HG02970 (cell line): ENCODE measurements at regions not wholly inside any gene's neighbourhood (a gene's known extent, or its start where the extent isn't known, plus 50 kb on each side); places are given as distances from the start of the nearest gene placed in this dataset.

Experiments used
- ATAC-seq: cut with Tn5 transposase; IDR thresholded peaks from one replicate; pipeline ENCODE4 v1.9.1; 2021; ENCODE audit warnings: mild to moderate bottlenecking, moderate library complexity, moderate number of reproducible peaks; ENCODE audit not compliant: unreplicated experiment, low FRiP score

DNA sequence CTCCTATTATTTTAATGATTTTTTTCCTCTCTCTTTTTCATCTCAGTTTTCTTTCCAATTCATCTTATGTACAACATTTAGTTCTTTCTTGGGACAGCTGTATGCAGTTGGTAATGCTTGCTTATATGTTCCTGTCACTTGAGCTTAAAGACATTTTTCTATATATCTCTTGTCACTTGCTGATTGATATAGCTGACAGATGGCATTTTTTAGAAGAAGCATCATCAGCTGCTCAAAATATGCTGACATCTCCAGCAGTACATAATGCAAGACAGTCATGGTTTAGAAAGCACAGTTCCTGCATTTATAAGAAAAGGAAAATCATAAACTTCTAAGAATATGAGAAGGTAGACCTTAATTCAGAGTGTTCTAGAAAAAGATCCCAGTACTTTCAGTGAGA lies 56.5 kb downstream of the DCAF8L1 start:
- no peak for ATAC-seq

- ATAC-seq, result no peak
Measured at GRCh38 chrX:27924261-27924660, 57.0 kb downstream of the DCAF8L1 start.

DNA sequence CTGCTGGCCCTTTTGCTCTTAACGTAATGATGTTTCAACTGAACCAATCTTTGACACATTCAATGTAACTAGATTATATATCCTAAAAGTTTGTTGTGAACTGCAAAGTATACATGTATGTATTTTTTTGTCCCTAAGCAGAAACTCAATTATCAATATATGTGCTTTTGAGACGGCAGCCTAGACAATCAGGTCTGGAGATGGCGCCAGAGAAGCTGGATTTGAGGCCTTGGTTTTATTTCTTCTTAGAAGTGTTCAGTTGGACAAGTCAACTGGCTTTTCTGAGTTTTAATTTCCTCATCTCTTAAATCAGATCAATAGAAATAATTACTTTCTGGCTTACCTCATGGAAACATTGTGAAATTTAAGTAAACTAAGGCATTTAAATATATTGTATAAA lies 62.5 kb downstream of the DCAF8L1 start:
- no peak for ATAC-seq

DNA sequence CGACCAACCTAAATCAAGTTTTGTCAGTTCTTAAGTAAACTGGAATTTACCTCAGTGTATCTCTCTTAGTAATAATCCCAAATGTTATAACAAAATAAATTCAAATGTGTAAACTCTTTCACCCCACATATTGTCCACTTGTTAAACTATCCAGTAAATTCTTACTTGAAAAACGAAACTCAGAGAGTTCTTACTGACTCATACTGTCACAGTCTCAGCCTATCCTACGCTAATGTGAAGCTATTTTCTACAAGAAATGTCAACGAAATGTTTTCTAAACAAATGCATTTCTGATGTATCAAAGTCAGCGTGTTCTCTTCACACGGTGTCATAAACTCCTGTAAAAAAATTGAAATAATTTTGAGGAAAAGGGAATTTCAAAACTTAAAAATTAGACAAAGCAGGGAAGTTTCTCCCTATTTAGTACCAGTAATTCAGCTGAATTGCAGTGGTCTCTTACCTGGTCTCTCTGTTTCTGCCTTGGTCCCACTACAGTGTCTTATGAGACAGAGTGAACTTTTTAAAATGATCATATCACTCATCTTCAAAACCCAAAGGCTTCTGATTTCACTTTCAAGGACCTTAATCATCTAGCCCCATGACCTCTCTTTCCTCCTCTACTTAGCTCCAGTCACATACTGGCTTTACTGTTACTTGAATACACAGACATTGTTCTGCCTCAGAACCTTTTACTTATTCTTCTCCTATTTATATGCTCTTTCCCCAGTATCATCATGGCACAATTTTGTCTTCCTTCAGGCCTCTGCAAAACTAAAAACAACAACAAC lies 63.3 kb downstream of the DCAF8L1 start:
- ATAC-seq, result no peak

DNA sequence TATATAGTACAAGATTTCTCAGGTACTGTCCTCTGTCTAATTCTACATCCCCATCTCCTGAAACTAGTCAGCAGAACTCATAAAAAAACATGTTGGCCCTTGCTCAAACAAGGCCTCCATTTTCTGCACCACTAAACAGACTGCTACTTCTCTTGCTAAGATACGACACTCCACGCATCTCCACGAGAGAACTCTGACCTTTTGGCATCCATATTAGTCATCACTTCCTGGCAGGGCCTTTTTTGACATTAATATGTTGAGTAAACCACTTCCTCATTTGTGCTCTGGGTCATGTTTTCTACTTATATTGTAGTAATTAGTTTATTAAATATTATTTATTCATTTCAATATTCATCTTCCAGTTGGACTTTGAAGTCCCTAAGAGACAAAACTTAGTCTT lies 65.6 kb downstream of the DCAF8L1 start:
- peak; percentile 62 for ATAC-seq

- ATAC-seq, result no peak
Measured at GRCh38 chrX:27910412-27910811, 70.8 kb downstream of the DCAF8L1 start.

DNA sequence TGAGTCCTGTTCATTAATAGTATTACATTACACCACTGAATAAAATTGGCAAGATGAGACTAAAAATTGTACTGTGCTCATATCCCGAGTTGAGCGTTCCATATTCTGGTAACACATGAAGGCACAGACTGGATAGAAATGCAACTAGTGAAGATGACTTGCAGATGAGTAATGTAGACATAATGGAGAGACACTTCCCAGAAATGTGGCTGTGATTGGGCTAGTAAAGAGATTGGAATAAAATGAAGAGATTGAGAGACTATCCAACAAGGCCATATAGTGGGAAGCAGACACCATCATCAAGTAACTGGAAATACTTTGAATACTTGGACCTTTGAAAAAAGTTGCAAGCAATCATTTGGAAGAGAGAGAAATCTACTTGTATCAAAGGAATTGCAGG lies 77.3 kb downstream of the DCAF8L1 start:
- no peak for ATAC-seq

GRCh38 chrX:27893871-27894270 lies 86.1 kb downstream of the MAGEB10 start:
- ATAC-seq, result no peak

DNA sequence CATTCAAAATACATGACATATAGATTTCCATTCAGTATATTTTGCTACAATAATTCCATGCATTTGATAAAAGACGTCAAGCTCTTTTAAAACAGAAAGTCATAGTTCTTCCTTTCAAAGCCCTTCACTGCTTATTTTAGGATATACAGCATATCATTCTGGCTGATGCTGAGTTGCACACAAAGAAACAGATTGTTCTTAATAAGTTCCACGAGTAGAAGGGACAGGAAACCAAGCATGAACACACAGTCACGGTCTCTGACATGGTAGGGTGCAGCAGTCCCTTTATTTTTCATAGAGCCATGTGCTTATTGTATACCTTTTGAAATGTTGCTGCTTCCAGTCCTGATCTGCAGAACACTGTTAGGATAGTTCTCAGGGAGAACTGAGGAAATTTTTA lies 85.4 kb downstream of the MAGEB10 start:
- no peak for ATAC-seq

- ATAC-seq, result no peak
Measured at GRCh38 chrX:27890611-27891010, 82.8 kb downstream of the MAGEB10 start.

GRCh38 chrX:27889878-27890277 lies 82.1 kb downstream of the MAGEB10 start:
- no peak for ATAC-seq

- no peak for ATAC-seq
Measured at GRCh38 chrX:27884654-27885053, 76.9 kb downstream of the MAGEB10 start.

GRCh38 chrX:27883468-27884092 lies 75.8 kb downstream of the MAGEB10 start:
- ATAC-seq, result no peak

GRCh38 chrX:27882695-27883094 lies 74.9 kb downstream of the MAGEB10 start:
- no peak for ATAC-seq

DNA sequence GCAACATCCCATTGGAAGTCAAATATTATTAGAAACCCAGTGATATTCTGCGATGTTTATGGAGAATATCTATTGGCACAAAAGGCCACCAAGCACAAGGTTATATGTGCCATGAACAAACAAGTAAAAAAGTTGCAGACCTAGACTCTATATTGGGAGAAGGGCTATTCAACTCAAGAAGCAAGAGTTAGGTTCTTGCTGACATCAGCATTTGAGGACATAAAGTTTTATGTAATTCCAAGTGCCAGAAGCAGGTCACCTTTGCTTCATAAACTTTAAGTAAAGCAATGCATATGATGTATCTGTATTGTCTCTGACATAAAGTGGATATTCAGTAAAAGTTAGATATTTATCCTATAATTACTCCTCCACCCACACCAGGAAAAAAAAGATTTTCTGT lies 71.1 kb downstream of the MAGEB10 start:
- no peak for ATAC-seq
